Gastroesophageal sphincter (tissue), 3 donors: ENCODE measurements at regions not wholly inside any gene's neighbourhood (a gene's known extent, or its start where the extent isn't known, plus 50 kb on each side); places are given as distances from the start of the nearest gene placed in this dataset.

Experiments used
- POLR2A ChIP-seq, 2 donors: fragments of 450-650 bp; IDR thresholded peaks; one replicate each; pipeline ENCODE4 v1.6.1; 2017; ENCODE audit warnings: antibody characterized with exemption in 2 of 2, mild to moderate bottlenecking in 2 of 2, moderate library complexity in 1 of 2
- TF ChIP-seq, protein P1 (sequence below), 4 experiments: fragments of 200-600 bp in 2 of 4; fragments of 450-650 bp in 2 of 4; sonication (generic) in 1 of 4; IDR thresholded peaks; one replicate each; pipeline ENCODE4 v1.5.1; 2017 to 2019; ENCODE audit warnings: antibody characterized with exemption in 4 of 4, mild to moderate bottlenecking in 2 of 4, moderate library complexity in 2 of 4

DNA sequence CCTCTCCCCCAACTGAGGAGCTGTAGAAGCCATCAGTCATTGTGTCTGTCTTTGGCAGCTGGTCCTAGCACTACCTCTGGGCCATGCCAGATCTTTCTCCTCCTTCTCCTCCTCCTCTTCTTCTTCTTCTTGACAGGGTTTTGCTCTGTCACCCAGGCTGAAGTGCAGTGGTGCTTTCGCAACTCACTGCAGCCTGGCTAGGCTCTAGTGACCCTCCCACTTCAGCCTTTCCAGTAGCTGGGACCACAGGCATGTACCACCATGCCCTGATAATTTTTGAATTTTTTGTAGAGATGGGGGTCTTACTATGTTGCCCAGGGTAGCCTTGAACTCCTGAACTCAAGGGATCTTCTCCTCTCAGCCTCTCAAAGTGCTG, 50.1 kb upstream of the SHANK2 start:
- TF ChIP-seq, protein P1, sequence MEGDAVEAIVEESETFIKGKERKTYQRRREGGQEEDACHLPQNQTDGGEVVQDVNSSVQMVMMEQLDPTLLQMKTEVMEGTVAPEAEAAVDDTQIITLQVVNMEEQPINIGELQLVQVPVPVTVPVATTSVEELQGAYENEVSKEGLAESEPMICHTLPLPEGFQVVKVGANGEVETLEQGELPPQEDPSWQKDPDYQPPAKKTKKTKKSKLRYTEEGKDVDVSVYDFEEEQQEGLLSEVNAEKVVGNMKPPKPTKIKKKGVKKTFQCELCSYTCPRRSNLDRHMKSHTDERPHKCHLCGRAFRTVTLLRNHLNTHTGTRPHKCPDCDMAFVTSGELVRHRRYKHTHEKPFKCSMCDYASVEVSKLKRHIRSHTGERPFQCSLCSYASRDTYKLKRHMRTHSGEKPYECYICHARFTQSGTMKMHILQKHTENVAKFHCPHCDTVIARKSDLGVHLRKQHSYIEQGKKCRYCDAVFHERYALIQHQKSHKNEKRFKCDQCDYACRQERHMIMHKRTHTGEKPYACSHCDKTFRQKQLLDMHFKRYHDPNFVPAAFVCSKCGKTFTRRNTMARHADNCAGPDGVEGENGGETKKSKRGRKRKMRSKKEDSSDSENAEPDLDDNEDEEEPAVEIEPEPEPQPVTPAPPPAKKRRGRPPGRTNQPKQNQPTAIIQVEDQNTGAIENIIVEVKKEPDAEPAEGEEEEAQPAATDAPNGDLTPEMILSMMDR (IDR thresholded peaks at IDR 0.05): no peak
- no peak for TF ChIP-seq POLR2A (IDR thresholded peaks at IDR 0.05)
